ENCODE measurements at regions not wholly inside any gene's neighbourhood (a gene's known extent, or its start where the extent isn't known, plus 50 kb on each side); places are given as distances from the start of the nearest gene placed in this dataset.

- intact Hi-C loops (cut with micrococcal nuclease): no loop called here
- TF ChIP-seq JUN (IDR thresholded peaks at IDR 0.05; ENCODE audit: borderline replicate concordance, insufficient read depth, insufficient read length, low read depth) (no peak), FOS (IDR thresholded peaks at IDR 0.05; ENCODE audit: borderline replicate concordance, insufficient read depth, low read length) (no peak), MYC (IDR thresholded peaks at IDR 0.05; ENCODE audit: low read depth, low read length) (no peak), POLR2A (IDR thresholded peaks at IDR 0.05; ENCODE audit: low read depth, low read length) (no peak), EZH2 (IDR thresholded peaks at IDR 0.05; ENCODE audit: borderline replicate concordance, low read depth, low read length, severe bottlenecking) (no peak), GATA2 (IDR thresholded peaks at IDR 0.05; ENCODE audit: insufficient read depth, insufficient read length, low read depth, low read length) (no peak), POLR2AphosphoS5 (IDR thresholded peaks at IDR 0.05; ENCODE audit: insufficient read depth, low read depth, low read length) (no peak)
- TF ChIP-seq, protein P1, sequence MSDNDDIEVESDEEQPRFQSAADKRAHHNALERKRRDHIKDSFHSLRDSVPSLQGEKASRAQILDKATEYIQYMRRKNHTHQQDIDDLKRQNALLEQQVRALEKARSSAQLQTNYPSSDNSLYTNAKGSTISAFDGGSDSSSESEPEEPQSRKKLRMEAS (IDR thresholded peaks at IDR 0.05; ENCODE audit: insufficient read depth, insufficient read length): no peak
- TF ChIP-seq, protein P2, sequence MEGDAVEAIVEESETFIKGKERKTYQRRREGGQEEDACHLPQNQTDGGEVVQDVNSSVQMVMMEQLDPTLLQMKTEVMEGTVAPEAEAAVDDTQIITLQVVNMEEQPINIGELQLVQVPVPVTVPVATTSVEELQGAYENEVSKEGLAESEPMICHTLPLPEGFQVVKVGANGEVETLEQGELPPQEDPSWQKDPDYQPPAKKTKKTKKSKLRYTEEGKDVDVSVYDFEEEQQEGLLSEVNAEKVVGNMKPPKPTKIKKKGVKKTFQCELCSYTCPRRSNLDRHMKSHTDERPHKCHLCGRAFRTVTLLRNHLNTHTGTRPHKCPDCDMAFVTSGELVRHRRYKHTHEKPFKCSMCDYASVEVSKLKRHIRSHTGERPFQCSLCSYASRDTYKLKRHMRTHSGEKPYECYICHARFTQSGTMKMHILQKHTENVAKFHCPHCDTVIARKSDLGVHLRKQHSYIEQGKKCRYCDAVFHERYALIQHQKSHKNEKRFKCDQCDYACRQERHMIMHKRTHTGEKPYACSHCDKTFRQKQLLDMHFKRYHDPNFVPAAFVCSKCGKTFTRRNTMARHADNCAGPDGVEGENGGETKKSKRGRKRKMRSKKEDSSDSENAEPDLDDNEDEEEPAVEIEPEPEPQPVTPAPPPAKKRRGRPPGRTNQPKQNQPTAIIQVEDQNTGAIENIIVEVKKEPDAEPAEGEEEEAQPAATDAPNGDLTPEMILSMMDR (IDR thresholded peaks at IDR 0.05; ENCODE audit: extremely low read depth in 1 of 2, insufficient read depth in 1 of 2, low read depth in 1 of 2, low read length in 2 of 2): no peak
- H3K4me2 ChIP-seq (ENCODE audit: insufficient read depth, low read length): no peak overlapping the region
- H3K27ac ChIP-seq (ENCODE audit: insufficient read depth, low read depth, low read length): no peak overlapping the region
- ChIA-PET POLR2A (no interaction called here), CTCF (no interaction called here)
- H3K9me1 ChIP-seq (replicated peaks; ENCODE audit: control insufficient read depth, extremely low read depth, insufficient read depth, low read length): no peaks in the 10 kb centered on the region
- FAIRE-seq (no peak), DNase-seq (ENCODE audit: low read depth, low spot score) (no peak)
- no peak overlapping the region for H3K4me3 ChIP-seq (replicated peaks in 1 of 3; ENCODE audit: insufficient read depth in 1 of 3, low read depth in 1 of 3, low read length in 3 of 3)
- BruUV-seq (replicated peaks): no TSS peak
- no peaks in the 10 kb centered on the region for H3K9me3 ChIP-seq (replicated peaks; ENCODE audit: control insufficient read depth, insufficient read depth, low read length)
- no peaks in the 10 kb centered on the region for H3K4me1 ChIP-seq (ENCODE audit: control insufficient read depth, extremely low read depth, insufficient read depth, low read length)
- H3K27me3 ChIP-seq (ENCODE audit: control insufficient read depth in 2 of 2, insufficient read depth in 2 of 2, low read length in 2 of 2): no peaks in the 10 kb centered on the region
- no peak overlapping the region for H3K9ac ChIP-seq (replicated peaks; ENCODE audit: extremely low read depth, insufficient read depth, low read length)
- dilution Hi-C loops (cut with MboI; ENCODE audit: extremely low pct_ligation_motif_present, low sequenced_read_pairs): no loop called here
- H3K36me3 ChIP-seq (ENCODE audit: control insufficient read depth in 2 of 2, extremely low read depth in 1 of 2, insufficient read depth in 2 of 2, low read length in 2 of 2): no peaks in the 10 kb centered on the region
- no peaks in the 10 kb centered on the region for H4K20me1 ChIP-seq (replicated peaks; ENCODE audit: control insufficient read depth, extremely low read depth, insufficient read depth, low read length)
- no peak overlapping the region for H2AFZ ChIP-seq (ENCODE audit: low read depth, low read length)
- H3K79me2 ChIP-seq (ENCODE audit: control insufficient read depth, insufficient read depth, low read length): no peaks in the 10 kb centered on the region
Observed at GRCh38 chr9:87067426-87067825, 120.1 kb upstream of the GAS1 start.

Data from endothelial cell of umbilical vein (primary cell).